GM12878 (cell line): ENCODE measurements at regions not wholly inside any gene's neighbourhood (a gene's known extent, or its start where the extent isn't known, plus 50 kb on each side); places are given as distances from the start of the nearest gene placed in this dataset.

ENCODE experiments used
- ATAC-seq: fragments of 200-7000 bp; cut with Tn5 transposase; 3 replicates; pipeline ENCODE4 v1.9.1; 2020; ENCODE audit warnings: mild to moderate bottlenecking, moderate library complexity
- BruUV-seq: library from RNA; stranded (reverse); fragments of 400-500 nt; replicated peaks from 2 replicates; lab custom pipeline; 2021; lab: Mats Ljungman, UMichigan
- CTCF ChIA-PET: fragments of 300-600 bp; sonication (Branson Sonifier 250); formaldehyde crosslinking; extraction: SDS; loops from one replicate; lab custom pipeline; 2021; ENCODE audit warnings: inconsistent platforms; lab: Yijun Ruan, JAX
- POLR2A ChIA-PET: fragments of 350-600 bp; formaldehyde crosslinking; extraction: SDS; loops from one replicate; lab custom pipeline; 2021; ENCODE audit warnings: inconsistent platforms; lab: Charles Lee
- RAD21 ChIA-PET: fragments of 300-600 bp; sonication (Branson Sonifier 250); formaldehyde crosslinking; loops from one replicate; lab custom pipeline; 2023; ENCODE audit warnings: antibody characterized with exemption; ENCODE audit not compliant: unreplicated experiment; lab: Charles Lee
- SMC1A ChIA-PET: fragments of 300-600 bp; sonication (Branson Sonifier 250); formaldehyde crosslinking; loops from one replicate; lab custom pipeline; 2023; ENCODE audit not compliant: unreplicated experiment, uncharacterized antibody; lab: Charles Lee
- DNase-seq: peaks from one replicate; pipeline ENCODE4 v3.0.0-alpha.2; 2011; ENCODE audit warnings: low read depth, low spot score
- FAIRE-seq: peaks from 3 replicates; lab custom pipeline; 2011; peaks lifted over from hg19 to GRCh38; lab: Jason Lieb, UNC
- H2AFZ ChIP-seq: 2 replicates; pipeline ENCODE4 v1.6.0; 2011; ENCODE audit warnings: low read depth, low read length, control low read depth; ENCODE audit not compliant: control insufficient read depth
- H3K27ac ChIP-seq: 2 replicates; pipeline ENCODE4 v1.5.1; 2011; ENCODE audit warnings: control low read depth; ENCODE audit not compliant: control insufficient read depth, insufficient read depth
- H3K27me3 ChIP-seq, 2 experiments: replicated peaks in 1 of 2; 2 replicates each; pipeline versions ENCODE4 v1.6.0 to v1.6.1; 2011; ENCODE audit warnings: low read length in 1 of 2; ENCODE audit not compliant: control insufficient read depth in 2 of 2, insufficient read depth in 2 of 2
- H3K36me3 ChIP-seq, 2 experiments: 2 replicates each; pipeline ENCODE4 v1.5.1; 2011; ENCODE audit warnings: low read length in 1 of 2; ENCODE audit not compliant: control insufficient read depth in 2 of 2, insufficient read depth in 2 of 2
- H3K4me1 ChIP-seq: 2 replicates; pipeline ENCODE4 v1.6.1; 2011; ENCODE audit warnings: mild to moderate bottlenecking, low read length, moderate library complexity, mixed read lengths; ENCODE audit not compliant: control insufficient read depth, insufficient read depth
- H3K4me2 ChIP-seq: 2 replicates; pipeline ENCODE4 v1.6.0; 2011; ENCODE audit warnings: control low read depth; ENCODE audit not compliant: control insufficient read depth, insufficient read depth
- H3K4me3 ChIP-seq: fragments of 200-600 bp; sonication (generic); 2 replicates; pipeline ENCODE4 v1.5.1; 2016
- H3K79me2 ChIP-seq: 2 replicates; pipeline ENCODE4 v1.6.0; 2011; ENCODE audit warnings: low read length; ENCODE audit not compliant: control insufficient read depth, insufficient read depth
- H3K9ac ChIP-seq: 2 replicates; pipeline ENCODE4 v1.8.0; 2011; ENCODE audit warnings: low read length, control low read depth, mixed read lengths; ENCODE audit not compliant: control insufficient read depth, insufficient read depth
- H3K9me3 ChIP-seq: replicated peaks from 3 replicates; pipeline ENCODE4 v1.5.1; 2011; ENCODE audit warnings: mild to moderate bottlenecking, low read length; ENCODE audit not compliant: control insufficient read depth, insufficient read depth
- H4K20me1 ChIP-seq: 2 replicates; pipeline ENCODE4 v1.6.0; 2011; ENCODE audit not compliant: control insufficient read depth, insufficient read depth
- BCL11A ChIP-seq: IDR thresholded peaks from 2 replicates; pipeline ENCODE4 v1.6.1; 2011; ENCODE audit warnings: low read depth, low read length
- HCFC1 ChIP-seq: fragments of 150-350 bp; IDR thresholded peaks from 2 replicates; pipeline ENCODE4 v1.6.1; 2014; ENCODE audit warnings: low read length
- IKZF1 ChIP-seq: fragments of 450-650 bp; conservative IDR thresholded peaks from 2 replicates; pipeline ENCODE4 v1.6.1; 2017; ENCODE audit warnings: antibody characterized with exemption, mild to moderate bottlenecking
- IRF4 ChIP-seq: IDR thresholded peaks from 2 replicates; pipeline ENCODE4 v1.6.1; 2011; ENCODE audit warnings: low read depth, low read length
- KDM1A ChIP-seq: fragments of 200-600 bp; sonication (generic); IDR thresholded peaks from 2 replicates; pipeline ENCODE4 v1.6.1; 2016; ENCODE audit warnings: borderline replicate concordance
- MEF2B ChIP-seq: fragments of 450-650 bp; IDR thresholded peaks from 2 replicates; pipeline ENCODE4 v1.6.1; 2018; ENCODE audit warnings: mild to moderate bottlenecking, moderate library complexity; ENCODE audit not compliant: partially characterized antibody, poor library complexity, severe bottlenecking
- PML ChIP-seq: IDR thresholded peaks from 2 replicates; pipeline ENCODE4 v1.6.1; 2012; ENCODE audit warnings: low read length, inconsistent platforms
- RUNX3 ChIP-seq: IDR thresholded peaks from 2 replicates; pipeline ENCODE4 v1.6.1; 2012; ENCODE audit warnings: low read length, inconsistent platforms
- SMC3 ChIP-seq: IDR thresholded peaks from 2 replicates; pipeline ENCODE4 v1.6.1; 2011; ENCODE audit warnings: low read length, improper control_type of control experiment, borderline replicate concordance
- SP1 ChIP-seq: IDR thresholded peaks from one replicate; pipeline ENCODE4 v1.6.1; 2011; ENCODE audit warnings: low read depth, low read length
- SPI1 ChIP-seq: IDR thresholded peaks from 2 replicates; pipeline ENCODE4 v1.6.1; 2011; ENCODE audit warnings: low read depth, mild to moderate bottlenecking, low read length, moderate library complexity, borderline replicate concordance; ENCODE audit not compliant: insufficient read depth
- SREBF1 ChIP-seq: IDR thresholded peaks from 2 replicates; pipeline ENCODE4 v1.6.1; 2012; ENCODE audit warnings: mild to moderate bottlenecking, low read length
- SUPT20H ChIP-seq: IDR thresholded peaks from 2 replicates; pipeline ENCODE4 v1.6.1; 2011; ENCODE audit warnings: low read depth, mild to moderate bottlenecking, low read length, moderate library complexity, borderline replicate concordance; ENCODE audit not compliant: control insufficient read depth
- SUZ12 ChIP-seq: fragments of 200-600 bp; sonication (generic); IDR thresholded peaks from one replicate; pipeline ENCODE4 v1.6.1; 2018; ENCODE audit warnings: antibody characterized with exemption, mild to moderate bottlenecking; ENCODE audit not compliant: unreplicated experiment
- ZNF384 ChIP-seq: IDR thresholded peaks from 2 replicates; pipeline ENCODE4 v1.6.1; 2012; ENCODE audit warnings: low read depth, mild to moderate bottlenecking, low read length, improper control_type of control experiment, borderline replicate concordance
- WGBS: methylation state at CpG from one replicate; pipeline ENCODE4 v1.1.6; 2016; ENCODE audit warnings: low lambda C conversion rate; ENCODE audit not compliant: insufficient replicate concordance, insufficient coverage; ENCODE audit errors: missing lambda C conversion rate; 5-methylcytosine and 5-hydroxymethylcytosine counted together
- in situ Hi-C: fragments of 300-500 bp; cut with MboI; formaldehyde crosslinking; loops from 9 replicates; pipeline ENCODE4 v1.14.3; 2018; ENCODE audit warnings: mixed read lengths
- intact Hi-C: fragments of 100-400 bp; cut with micrococcal nuclease; formaldehyde crosslinking; loops from one replicate; pipeline ENCODE4 v1.14.2; 2022; ENCODE audit not compliant: unreplicated experiment
- TF ChIP-seq, protein P1 (sequence below): IDR thresholded peaks from 2 replicates; pipeline ENCODE4 v1.6.1; 2012; ENCODE audit warnings: low read depth, low read length, improper control_type of control experiment
- TF ChIP-seq, protein P2 (sequence below): fragments of 150-350 bp; IDR thresholded peaks from 2 replicates; pipeline ENCODE4 v1.6.1; 2016; ENCODE audit warnings: low read depth, low read length

GRCh38 chr2:226669905-226670304 is 129.7 kb downstream of the IRS1 start:
- Histone ChIP-seq H3K4me1 (no peaks in the 10 kb centered on the region; the same call in 1 of the 2 replicates), H3K9me3 (no peaks in the 10 kb centered on the region), H3K4me3 (no peak overlapping the region), H4K20me1 (no peaks in the 10 kb centered on the region), H3K36me3 (no peaks in the 10 kb centered on the region), H2AFZ (no peak overlapping the region), H3K79me2 (no peaks in the 10 kb centered on the region)
- no TSS peak for BruUV-seq
- FAIRE-seq (no peak), DNase-seq (no peak)
- ChIA-PET SMC1A (no interaction called here), CTCF (no interaction called here)
- TF ChIP-seq BCL11A, result no peak
- peak; percentile 45 for TF ChIP-seq IKZF1
- no peak for TF ChIP-seq HCFC1
- peak; percentile 95 for TF ChIP-seq SPI1
- TF ChIP-seq SUZ12, result no peak
- TF ChIP-seq IRF4, result 0 out of 2 replicates have a peak, but pooled peaks have one; percentile 36
- peak; percentile 22; the same call in 1 of the 2 replicates for TF ChIP-seq RUNX3
- TF ChIP-seq, all 136 proteins: peak for 4
- no peak overlapping the region for H3K9ac ChIP-seq
- 36% methylated on average over 3 of the region's 3 CpGs for WGBS
- in situ Hi-C loops, result no loop called here
- no peak overlapping the region for H3K27ac ChIP-seq
- ChIA-PET POLR2A (interaction anchor here (0.6 kb wide), 1 partner anchor 209 kb away, joined by 3 read pairs; no protein-coding TSS in a partner anchor), RAD21 (no interaction called here)
- H3K27me3 ChIP-seq, result no peaks in the 10 kb centered on the region
- peak; percentile 54 for ATAC-seq
- intact Hi-C loops, result no loop called here
- H3K4me2 ChIP-seq, result no peak overlapping the region

- ChIA-PET SMC1A (no interaction called here), RAD21 (no interaction called here), POLR2A (no interaction called here), CTCF (no interaction called here)
- FAIRE-seq (no peak), ATAC-seq (no peak), DNase-seq (no peak)
- WGBS, result 4% methylated on average over 4 of the region's 4 CpGs
- in situ Hi-C loops (no loop called here), intact Hi-C loops (no loop called here)
- Histone ChIP-seq H3K36me3 (no peaks in the 10 kb centered on the region), H3K27ac (no peak overlapping the region), H3K9me3 (no peaks in the 10 kb centered on the region), H2AFZ (no peak overlapping the region), H3K4me1 (no peaks in the 10 kb centered on the region; the same call in 1 of the 2 replicates), H3K79me2 (no peaks in the 10 kb centered on the region), H3K4me3 (no peak overlapping the region), H4K20me1 (no peaks in the 10 kb centered on the region), H3K4me2 (no peak overlapping the region), H3K9ac (no peak overlapping the region), H3K27me3 (no peaks in the 10 kb centered on the region)
- BruUV-seq, result no TSS peak
- TF ChIP-seq SP1 (no peak), HCFC1 (no peak), SUPT20H (no peak), IKZF1 (no peak), ZNF384 (no peak), SMC3 (no peak), PML (no peak), MEF2B (no peak), KDM1A (no peak), SREBF1 (no peak)
- TF ChIP-seq, protein P1, sequence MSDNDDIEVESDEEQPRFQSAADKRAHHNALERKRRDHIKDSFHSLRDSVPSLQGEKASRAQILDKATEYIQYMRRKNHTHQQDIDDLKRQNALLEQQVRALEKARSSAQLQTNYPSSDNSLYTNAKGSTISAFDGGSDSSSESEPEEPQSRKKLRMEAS, result no peak
- TF ChIP-seq, protein P2, sequence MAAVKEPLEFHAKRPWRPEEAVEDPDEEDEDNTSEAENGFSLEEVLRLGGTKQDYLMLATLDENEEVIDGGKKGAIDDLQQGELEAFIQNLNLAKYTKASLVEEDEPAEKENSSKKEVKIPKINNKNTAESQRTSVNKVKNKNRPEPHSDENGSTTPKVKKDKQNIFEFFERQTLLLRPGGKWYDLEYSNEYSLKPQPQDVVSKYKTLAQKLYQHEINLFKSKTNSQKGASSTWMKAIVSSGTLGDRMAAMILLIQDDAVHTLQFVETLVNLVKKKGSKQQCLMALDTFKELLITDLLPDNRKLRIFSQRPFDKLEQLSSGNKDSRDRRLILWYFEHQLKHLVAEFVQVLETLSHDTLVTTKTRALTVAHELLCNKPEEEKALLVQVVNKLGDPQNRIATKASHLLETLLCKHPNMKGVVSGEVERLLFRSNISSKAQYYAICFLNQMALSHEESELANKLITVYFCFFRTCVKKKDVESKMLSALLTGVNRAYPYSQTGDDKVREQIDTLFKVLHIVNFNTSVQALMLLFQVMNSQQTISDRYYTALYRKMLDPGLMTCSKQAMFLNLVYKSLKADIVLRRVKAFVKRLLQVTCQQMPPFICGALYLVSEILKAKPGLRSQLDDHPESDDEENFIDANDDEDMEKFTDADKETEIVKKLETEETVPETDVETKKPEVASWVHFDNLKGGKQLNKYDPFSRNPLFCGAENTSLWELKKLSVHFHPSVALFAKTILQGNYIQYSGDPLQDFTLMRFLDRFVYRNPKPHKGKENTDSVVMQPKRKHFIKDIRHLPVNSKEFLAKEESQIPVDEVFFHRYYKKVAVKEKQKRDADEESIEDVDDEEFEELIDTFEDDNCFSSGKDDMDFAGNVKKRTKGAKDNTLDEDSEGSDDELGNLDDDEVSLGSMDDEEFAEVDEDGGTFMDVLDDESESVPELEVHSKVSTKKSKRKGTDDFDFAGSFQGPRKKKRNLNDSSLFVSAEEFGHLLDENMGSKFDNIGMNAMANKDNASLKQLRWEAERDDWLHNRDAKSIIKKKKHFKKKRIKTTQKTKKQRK, result no peak
Observed at GRCh38 chr2:226669249-226669648, 130.4 kb downstream of the IRS1 start.
